Neural progenitor cell (in vitro differentiated cells): ENCODE measurements at regions not wholly inside any gene's neighbourhood (a gene's known extent, or its start where the extent isn't known, plus 50 kb on each side); places are given as distances from the start of the nearest gene placed in this dataset. TPM values are rescaled to one million over a fixed set of nuclear protein-coding genes. Genes with fewer than 3 reads are reported as not detected.

ENCODE experiments used
- DNase-seq: peaks from one replicate; pipeline ENCODE4 v3.0.0-alpha.2; 2016; ENCODE audit warnings: low spot score
- H2AFZ ChIP-seq: fragments of 200-600 bp; sonication (generic); replicated peaks from 2 replicates; pipeline ENCODE4 v1.6.1; 2016; ENCODE audit warnings: antibody characterized with exemption
- H3F3A ChIP-seq: fragments of 200-600 bp; sonication (generic); 2 replicates; pipeline ENCODE4 v1.6.1; 2016; ENCODE audit warnings: antibody characterized with exemption, low read depth
- H3K27ac ChIP-seq: fragments of 200-600 bp; sonication (generic); 2 replicates; pipeline ENCODE4 v1.5.1; 2016; ENCODE audit warnings: mild to moderate bottlenecking
- H3K27me3 ChIP-seq: fragments of 200-600 bp; sonication (generic); 2 replicates; pipeline ENCODE4 v1.6.1; 2016; ENCODE audit warnings: mild to moderate bottlenecking, moderate library complexity
- H3K36me3 ChIP-seq: fragments of 200-600 bp; sonication (generic); 2 replicates; pipeline ENCODE4 v1.5.1; 2016
- H3K4me1 ChIP-seq: fragments of 200-600 bp; sonication (generic); 2 replicates; pipeline ENCODE4 v1.6.1; 2016; ENCODE audit warnings: mixed run types
- H3K4me2 ChIP-seq: fragments of 200-600 bp; sonication (generic); 2 replicates; pipeline ENCODE4 v1.6.1; 2016
- H3K4me3 ChIP-seq: fragments of 200-600 bp; sonication (generic); 2 replicates; pipeline ENCODE4 v1.5.1; 2016
- H3K79me2 ChIP-seq: fragments of 200-600 bp; sonication (generic); 2 replicates; pipeline ENCODE4 v1.6.1; 2016; ENCODE audit warnings: low read depth
- H3K9ac ChIP-seq: fragments of 200-600 bp; sonication (generic); 2 replicates; pipeline ENCODE4 v1.6.1; 2016
- H3K9me3 ChIP-seq: fragments of 200-600 bp; sonication (generic); 2 replicates; pipeline ENCODE4 v1.5.1; 2016; ENCODE audit warnings: low read depth
- H4K20me1 ChIP-seq: fragments of 200-600 bp; sonication (generic); 2 replicates; pipeline ENCODE4 v1.6.1; 2016; ENCODE audit warnings: low read depth
- H3K27ac Mint-ChIP-seq: 3 replicates; pipeline ENCODE4 v1.8.0; 2021; ENCODE audit warnings: mixed read lengths
- H3K27me3 Mint-ChIP-seq: 2 replicates; pipeline ENCODE4 v1.8.0; 2022; ENCODE audit warnings: low read depth, mild to moderate bottlenecking, inconsistent platforms, moderate library complexity, mixed read lengths; ENCODE audit not compliant: insufficient read depth
- H3K36me3 Mint-ChIP-seq: 3 replicates; pipeline ENCODE4 v1.8.0; 2021; ENCODE audit warnings: mixed read lengths
- H3K4me1 Mint-ChIP-seq: 3 replicates; pipeline ENCODE4 v1.8.0; 2021; ENCODE audit warnings: mixed read lengths
- H3K4me3 Mint-ChIP-seq: 3 replicates; pipeline ENCODE4 v1.8.0; 2021; ENCODE audit warnings: mild to moderate bottlenecking, moderate library complexity, mixed read lengths
- H3K9me3 Mint-ChIP-seq: 3 replicates; pipeline ENCODE4 v1.8.0; 2020; ENCODE audit warnings: mixed read lengths
- EZH2 ChIP-seq: fragments of 200-600 bp; sonication (generic); IDR thresholded peaks from 2 replicates; pipeline ENCODE4 v1.6.1; 2017; ENCODE audit warnings: antibody characterized with exemption, mild to moderate bottlenecking, moderate library complexity
- EZH2phosphoT487 ChIP-seq: fragments of 200-600 bp; sonication (generic); IDR thresholded peaks from 2 replicates; pipeline ENCODE4 v1.6.1; 2017; ENCODE audit warnings: antibody characterized with exemption
- small RNA-seq: library from RNA; depleted of rRNA; stranded (forward); fragments of <200 nt; gene quantifications from one replicate; pipeline ENCODE3, GENCODE V24; 2015
- TF ChIP-seq, protein P1 (sequence below): fragments of 200-600 bp; sonication (generic); IDR thresholded peaks from 2 replicates; pipeline ENCODE4 v1.5.1; 2017; ENCODE audit warnings: antibody characterized with exemption, mild to moderate bottlenecking

DNA sequence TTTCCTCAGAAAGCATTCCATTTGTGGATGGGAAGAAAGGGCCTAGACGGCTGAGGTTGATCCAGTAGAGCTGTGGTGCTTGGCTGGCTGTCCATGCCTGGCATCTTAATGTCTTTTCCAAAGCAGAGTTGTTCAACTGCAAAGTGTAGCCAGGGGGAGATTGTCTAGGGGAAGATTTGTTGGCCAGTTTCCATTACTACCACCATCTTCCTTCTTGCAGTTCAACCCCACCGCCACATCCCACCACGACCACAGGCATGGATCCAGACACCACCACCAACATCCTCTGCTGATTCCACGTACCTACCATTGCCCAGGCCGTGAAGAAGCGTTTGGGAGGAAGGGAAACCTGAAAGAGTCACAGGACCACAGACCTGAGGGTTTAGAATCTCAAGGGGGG, 50.7 kb upstream of the HAAO start:
- no peak for DNase-seq
- Histone ChIP-seq H3F3A (no peaks in the 10 kb centered on the region), H3K27ac (no peak overlapping the region), H3K9me3 (no peaks in the 10 kb centered on the region), H3K79me2 (no peaks in the 10 kb centered on the region), H3K9ac (no peak overlapping the region), H3K27me3 (no peaks in the 10 kb centered on the region), H3K4me2 (no peak overlapping the region), H2AFZ (no peak overlapping the region), H3K36me3 (no peaks in the 10 kb centered on the region), H3K4me3 (no peak overlapping the region), H4K20me1 (no peaks in the 10 kb centered on the region), H3K4me1 (peaks cover 19% of the 10 kb centered on the region)
- Mint-ChIP-seq H3K9me3 (no peaks in the 10 kb centered on the region), H3K36me3 (no peaks in the 10 kb centered on the region), H3K4me3 (no peak overlapping the region), H3K27me3 (peaks cover 6% of the 10 kb centered on the region), H3K27ac (no peak overlapping the region), H3K4me1 (peaks cover 19% of the 10 kb centered on the region)
- TF ChIP-seq, protein P1, sequence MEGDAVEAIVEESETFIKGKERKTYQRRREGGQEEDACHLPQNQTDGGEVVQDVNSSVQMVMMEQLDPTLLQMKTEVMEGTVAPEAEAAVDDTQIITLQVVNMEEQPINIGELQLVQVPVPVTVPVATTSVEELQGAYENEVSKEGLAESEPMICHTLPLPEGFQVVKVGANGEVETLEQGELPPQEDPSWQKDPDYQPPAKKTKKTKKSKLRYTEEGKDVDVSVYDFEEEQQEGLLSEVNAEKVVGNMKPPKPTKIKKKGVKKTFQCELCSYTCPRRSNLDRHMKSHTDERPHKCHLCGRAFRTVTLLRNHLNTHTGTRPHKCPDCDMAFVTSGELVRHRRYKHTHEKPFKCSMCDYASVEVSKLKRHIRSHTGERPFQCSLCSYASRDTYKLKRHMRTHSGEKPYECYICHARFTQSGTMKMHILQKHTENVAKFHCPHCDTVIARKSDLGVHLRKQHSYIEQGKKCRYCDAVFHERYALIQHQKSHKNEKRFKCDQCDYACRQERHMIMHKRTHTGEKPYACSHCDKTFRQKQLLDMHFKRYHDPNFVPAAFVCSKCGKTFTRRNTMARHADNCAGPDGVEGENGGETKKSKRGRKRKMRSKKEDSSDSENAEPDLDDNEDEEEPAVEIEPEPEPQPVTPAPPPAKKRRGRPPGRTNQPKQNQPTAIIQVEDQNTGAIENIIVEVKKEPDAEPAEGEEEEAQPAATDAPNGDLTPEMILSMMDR, result no peak
- TF ChIP-seq EZH2, result no peak
- TF ChIP-seq EZH2phosphoT487, result no peak

DNA sequence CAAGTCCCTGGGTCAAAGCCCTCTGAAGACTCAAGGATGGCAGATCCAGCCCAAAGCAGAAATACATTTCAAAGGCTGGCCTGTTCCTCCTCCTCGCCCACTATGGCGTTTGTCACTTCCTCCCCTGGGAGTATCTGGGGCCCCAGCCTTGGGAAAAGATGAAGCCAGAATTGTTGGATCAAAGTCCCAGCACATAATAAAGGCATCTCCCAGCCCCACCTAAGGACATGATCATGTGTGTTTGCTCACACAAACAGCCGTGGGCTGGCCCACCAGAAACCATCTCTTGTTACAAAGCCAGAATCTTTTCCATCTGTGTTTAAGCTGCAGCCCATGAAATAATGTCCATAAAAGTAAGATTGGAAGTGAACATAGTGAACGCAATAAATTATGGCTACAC, 50.1 kb upstream of the HAAO start:
- H3F3A ChIP-seq, result no peaks in the 10 kb centered on the region
- H3K27ac ChIP-seq, result no peak overlapping the region
- H3K4me2 ChIP-seq, result no peak overlapping the region
- Mint-ChIP-seq H3K4me3 (no peak overlapping the region), H3K4me1 (peaks cover 19% of the 10 kb centered on the region), H3K36me3 (no peaks in the 10 kb centered on the region), H3K27me3 (peaks cover 6% of the 10 kb centered on the region), H3K27ac (no peak overlapping the region), H3K9me3 (peaks cover 3% of the 10 kb centered on the region)
- H4K20me1 ChIP-seq, result no peaks in the 10 kb centered on the region
- DNase-seq, result no peak
- H3K79me2 ChIP-seq, result no peaks in the 10 kb centered on the region
- peaks cover 19% of the 10 kb centered on the region for H3K4me1 ChIP-seq
- no peaks in the 10 kb centered on the region for H3K9me3 ChIP-seq
- no peak overlapping the region for H2AFZ ChIP-seq
- H3K36me3 ChIP-seq, result no peaks in the 10 kb centered on the region
- H3K27me3 ChIP-seq, result no peaks in the 10 kb centered on the region
- H3K9ac ChIP-seq, result no peak overlapping the region
- TF ChIP-seq, protein P1, result no peak
- TF ChIP-seq EZH2phosphoT487 (no peak), EZH2 (no peak)
- H3K4me3 ChIP-seq, result no peak overlapping the region

Small RNA genes lying in the stretch of these regions (small RNA-seq; reads per million reads assigned to genes)
- not detected for gene RNU6-242P
